ENCODE measurements at regions not wholly inside any gene's neighbourhood (a gene's known extent, or its start where the extent isn't known, plus 50 kb on each side); places are given as distances from the start of the nearest gene placed in this dataset.

DNA sequence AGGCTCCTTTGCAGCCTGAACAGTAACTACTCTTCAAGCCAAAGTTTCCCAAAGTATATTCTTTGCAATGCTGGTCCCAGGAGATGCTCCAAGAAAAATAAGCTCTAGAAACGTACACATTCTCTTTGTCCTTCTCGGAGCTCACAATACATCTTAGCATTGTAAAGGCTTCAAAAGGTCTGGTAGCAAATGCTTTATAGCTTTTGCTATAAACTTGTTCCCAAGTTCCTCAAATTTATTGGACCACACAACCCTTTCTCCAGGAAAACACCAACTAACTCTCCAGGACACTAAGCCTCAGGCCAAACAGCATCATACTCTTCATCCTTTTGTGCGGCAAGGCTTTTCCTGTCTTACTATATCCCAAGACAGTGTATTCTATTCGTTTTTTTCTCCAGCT is 455.6 kb upstream of the PROK2 start:
- Histone ChIP-seq H3K36me3 (ENCODE audit: control insufficient read depth, insufficient read depth, low read length) (no peaks in the 10 kb centered on the region), H3K27me3 (ENCODE audit: control insufficient read depth, insufficient read depth, low read length) (no peaks in the 10 kb centered on the region), H3K4me3 (ENCODE audit: low read depth, low read length) (no peak overlapping the region), H3K4me1 (ENCODE audit: control insufficient read depth, insufficient read depth, low read length) (no peaks in the 10 kb centered on the region), H3K9me3 (ENCODE audit: control insufficient read depth, insufficient read depth, low read length) (no peaks in the 10 kb centered on the region), H3K9ac (ENCODE audit: low read depth, low read length) (no peak overlapping the region)

DNA sequence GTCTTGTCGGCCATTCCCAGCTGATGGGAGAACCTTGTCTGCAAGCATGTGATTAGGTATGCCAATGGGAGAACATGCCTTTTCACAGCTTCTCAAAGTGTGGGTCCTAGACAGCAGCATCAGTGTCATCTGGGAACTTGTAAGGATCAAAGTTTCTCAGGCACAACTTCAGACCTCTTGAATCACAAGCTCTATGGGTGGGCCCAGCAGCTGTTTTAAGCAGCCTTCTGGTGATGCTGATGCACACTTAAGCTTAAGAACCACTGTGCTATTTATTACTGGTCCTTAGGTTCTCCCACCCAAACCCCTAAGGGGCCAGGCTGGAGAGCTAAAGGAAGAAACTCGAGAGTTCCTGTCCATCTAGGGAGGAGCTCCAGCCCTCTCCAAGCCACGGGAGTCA is 453.9 kb upstream of the PROK2 start:
- H3K4me3 ChIP-seq (ENCODE audit: low read depth, low read length): no peak overlapping the region
- H3K4me1 ChIP-seq (ENCODE audit: control insufficient read depth, insufficient read depth, low read length): no peaks in the 10 kb centered on the region
- H3K36me3 ChIP-seq (ENCODE audit: control insufficient read depth, insufficient read depth, low read length): no peaks in the 10 kb centered on the region
- no peak overlapping the region for H3K9ac ChIP-seq (ENCODE audit: low read depth, low read length)
- H3K27me3 ChIP-seq (ENCODE audit: control insufficient read depth, insufficient read depth, low read length): no peaks in the 10 kb centered on the region
- no peaks in the 10 kb centered on the region for H3K9me3 ChIP-seq (ENCODE audit: control insufficient read depth, insufficient read depth, low read length)

DNA sequence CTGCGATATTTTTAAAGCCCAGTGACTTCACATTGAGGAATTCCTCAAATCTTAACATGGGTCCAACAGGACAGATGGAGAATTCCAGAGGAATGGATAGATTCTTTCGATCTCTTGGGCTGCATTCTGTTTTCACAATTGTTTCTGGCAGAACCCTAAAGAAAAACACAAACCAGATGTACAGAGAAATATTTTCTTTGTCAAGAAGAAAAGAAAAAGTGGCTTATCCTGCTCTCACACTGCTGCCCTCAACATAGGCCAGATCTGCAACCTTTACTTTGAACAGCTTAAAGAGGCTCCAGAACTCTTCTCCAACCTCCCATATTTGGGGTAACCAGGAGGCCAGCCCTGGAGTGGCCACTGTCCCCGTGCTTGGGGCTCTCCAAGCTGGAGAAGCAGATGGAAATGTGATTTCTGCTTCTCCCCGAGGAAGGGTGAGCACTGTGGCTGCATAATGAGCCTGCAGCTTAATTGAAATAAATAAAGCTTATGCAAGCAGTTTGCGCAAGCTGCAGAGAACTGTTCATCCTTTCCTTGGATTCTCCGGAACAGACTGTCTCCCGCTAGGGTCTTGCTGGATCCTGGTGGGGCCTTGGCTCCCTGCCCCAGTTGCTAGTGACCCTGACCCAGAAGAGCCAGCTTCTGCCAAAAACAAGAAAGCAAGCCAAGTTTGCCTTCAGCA is 453.2 kb upstream of the PROK2 start:
- Histone ChIP-seq H3K4me3 (ENCODE audit: low read depth, low read length) (no peak overlapping the region), H3K27me3 (ENCODE audit: control insufficient read depth, insufficient read depth, low read length) (no peaks in the 10 kb centered on the region), H3K36me3 (ENCODE audit: control insufficient read depth, insufficient read depth, low read length) (no peaks in the 10 kb centered on the region), H3K9me3 (ENCODE audit: control insufficient read depth, insufficient read depth, low read length) (no peaks in the 10 kb centered on the region), H3K4me1 (ENCODE audit: control insufficient read depth, insufficient read depth, low read length) (no peaks in the 10 kb centered on the region), H3K9ac (ENCODE audit: low read depth, low read length) (no peak overlapping the region)

DNA sequence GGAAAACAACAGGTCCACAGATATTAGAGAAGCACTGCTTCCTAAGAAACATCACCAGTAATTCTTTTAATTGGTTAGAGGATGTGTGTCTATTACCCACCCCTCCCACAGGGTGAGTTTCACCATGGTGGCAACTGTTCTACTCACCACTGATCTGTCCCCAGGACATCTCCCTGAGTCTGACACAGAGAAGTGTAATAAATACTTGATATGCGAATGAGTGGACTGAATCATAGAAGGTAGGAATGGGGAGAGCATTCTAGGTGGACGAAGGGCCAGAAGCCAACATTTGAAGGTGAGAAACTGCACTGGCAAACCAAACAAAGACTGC is 452.7 kb upstream of the PROK2 start:
- Histone ChIP-seq H3K4me3 (ENCODE audit: low read depth, low read length) (no peak overlapping the region), H3K36me3 (ENCODE audit: control insufficient read depth, insufficient read depth, low read length) (no peaks in the 10 kb centered on the region), H3K9me3 (ENCODE audit: control insufficient read depth, insufficient read depth, low read length) (no peaks in the 10 kb centered on the region), H3K4me1 (ENCODE audit: control insufficient read depth, insufficient read depth, low read length) (no peaks in the 10 kb centered on the region), H3K9ac (ENCODE audit: low read depth, low read length) (no peak overlapping the region), H3K27me3 (ENCODE audit: control insufficient read depth, insufficient read depth, low read length) (no peaks in the 10 kb centered on the region)

DNA sequence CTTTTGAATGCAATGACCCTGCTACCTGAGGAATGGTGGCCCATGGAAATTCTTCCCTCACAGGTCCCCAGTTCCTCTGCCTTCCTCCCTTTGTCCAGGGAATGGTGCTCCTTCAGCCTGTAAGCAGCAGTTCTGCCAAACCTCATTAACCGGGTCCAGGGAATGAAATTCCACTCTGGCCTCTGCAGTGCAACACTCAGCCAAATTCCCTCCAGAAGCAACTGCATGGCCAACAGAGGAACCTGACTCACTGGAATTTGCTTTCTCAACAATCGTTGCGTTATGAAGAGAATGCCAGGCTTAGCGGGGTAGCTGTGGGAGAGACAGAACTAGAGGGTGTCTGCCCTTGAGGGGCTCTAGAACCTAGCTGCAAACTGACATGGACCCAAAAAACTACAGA is 449.4 kb upstream of the PROK2 start:
- Histone ChIP-seq H3K4me3 (ENCODE audit: low read depth, low read length) (no peak overlapping the region), H3K9ac (ENCODE audit: low read depth, low read length) (no peak overlapping the region), H3K9me3 (ENCODE audit: control insufficient read depth, insufficient read depth, low read length) (no peaks in the 10 kb centered on the region), H3K4me1 (ENCODE audit: control insufficient read depth, insufficient read depth, low read length) (no peaks in the 10 kb centered on the region), H3K27me3 (ENCODE audit: control insufficient read depth, insufficient read depth, low read length) (no peaks in the 10 kb centered on the region), H3K36me3 (ENCODE audit: control insufficient read depth, insufficient read depth, low read length) (no peaks in the 10 kb centered on the region)

DNA sequence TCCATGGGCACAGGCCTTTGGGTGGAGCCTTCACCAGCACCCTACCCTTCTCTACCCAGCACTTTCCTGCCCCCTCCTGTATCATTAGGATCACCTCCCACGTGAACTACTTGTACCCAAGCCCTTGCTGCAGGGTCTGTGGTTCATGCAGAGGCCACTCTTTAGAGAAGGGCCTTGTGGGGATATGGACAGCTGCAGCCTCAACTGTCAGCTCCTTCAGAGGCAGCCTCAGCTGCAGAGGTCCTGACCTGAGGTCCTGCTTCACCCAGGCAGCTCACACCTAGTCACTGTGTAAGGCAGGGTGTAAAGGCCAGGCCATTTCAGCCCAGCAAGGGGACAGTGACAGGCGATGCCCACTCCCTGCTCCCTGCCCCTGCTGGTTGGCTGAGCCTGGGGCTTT is 448.6 kb upstream of the PROK2 start:
- Histone ChIP-seq H3K9ac (ENCODE audit: low read depth, low read length) (no peak overlapping the region), H3K4me1 (ENCODE audit: control insufficient read depth, insufficient read depth, low read length) (no peaks in the 10 kb centered on the region), H3K9me3 (ENCODE audit: control insufficient read depth, insufficient read depth, low read length) (no peaks in the 10 kb centered on the region), H3K4me3 (ENCODE audit: low read depth, low read length) (no peak overlapping the region), H3K36me3 (ENCODE audit: control insufficient read depth, insufficient read depth, low read length) (no peaks in the 10 kb centered on the region), H3K27me3 (ENCODE audit: control insufficient read depth, insufficient read depth, low read length) (no peaks in the 10 kb centered on the region)

DNA sequence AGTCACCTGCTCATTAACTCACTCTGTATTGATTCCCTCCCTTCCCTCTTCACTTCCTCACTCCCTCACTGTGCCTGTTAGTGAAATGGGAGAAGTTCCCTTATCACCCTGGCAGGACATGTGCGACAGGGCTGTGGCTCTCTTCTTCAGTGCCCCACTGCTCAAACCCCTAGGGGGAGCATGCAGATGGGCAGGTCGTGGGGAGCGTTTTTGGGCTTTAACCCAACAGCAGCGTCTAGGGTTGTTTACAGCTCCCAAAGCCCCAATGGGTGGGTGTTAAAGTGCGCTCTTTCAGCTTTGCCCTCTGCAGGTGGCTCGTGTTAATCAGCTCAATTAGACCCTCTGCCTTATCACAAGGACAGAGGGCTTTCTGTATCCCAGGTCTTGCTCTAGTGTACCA is 447.8 kb upstream of the PROK2 start:
- no peaks in the 10 kb centered on the region for H3K36me3 ChIP-seq (ENCODE audit: control insufficient read depth, insufficient read depth, low read length)
- no peaks in the 10 kb centered on the region for H3K9me3 ChIP-seq (ENCODE audit: control insufficient read depth, insufficient read depth, low read length)
- no peak overlapping the region for H3K4me3 ChIP-seq (ENCODE audit: low read depth, low read length)
- no peaks in the 10 kb centered on the region for H3K27me3 ChIP-seq (ENCODE audit: control insufficient read depth, insufficient read depth, low read length)
- no peak overlapping the region for H3K9ac ChIP-seq (ENCODE audit: low read depth, low read length)
- H3K4me1 ChIP-seq (ENCODE audit: control insufficient read depth, insufficient read depth, low read length): no peaks in the 10 kb centered on the region

DNA sequence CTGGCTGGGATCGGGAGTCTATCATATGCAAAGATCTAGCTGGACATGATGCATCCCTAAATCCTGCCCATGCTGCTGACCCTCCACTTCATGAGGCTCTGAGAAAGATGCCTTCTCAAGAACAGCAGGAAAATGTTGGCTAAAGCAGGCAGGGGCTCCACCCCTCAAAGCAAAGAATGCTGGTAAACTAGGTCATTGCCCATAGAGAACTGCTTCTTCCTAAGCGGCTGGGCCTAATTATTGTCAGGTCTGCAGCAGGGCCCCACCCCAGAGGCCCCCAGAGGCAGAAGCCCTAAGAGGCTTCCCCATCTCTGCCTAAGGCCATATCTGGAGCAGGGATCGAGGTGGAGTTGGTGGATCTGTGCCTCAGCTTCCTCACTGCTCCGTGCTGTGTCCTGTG is 447.4 kb upstream of the PROK2 start:
- no peak overlapping the region for H3K4me3 ChIP-seq (ENCODE audit: low read depth, low read length)
- H3K4me1 ChIP-seq (ENCODE audit: control insufficient read depth, insufficient read depth, low read length): no peaks in the 10 kb centered on the region
- H3K36me3 ChIP-seq (ENCODE audit: control insufficient read depth, insufficient read depth, low read length): no peaks in the 10 kb centered on the region
- H3K27me3 ChIP-seq (ENCODE audit: control insufficient read depth, insufficient read depth, low read length): no peaks in the 10 kb centered on the region
- H3K9me3 ChIP-seq (ENCODE audit: control insufficient read depth, insufficient read depth, low read length): no peaks in the 10 kb centered on the region
- no peak overlapping the region for H3K9ac ChIP-seq (ENCODE audit: low read depth, low read length)

DNA sequence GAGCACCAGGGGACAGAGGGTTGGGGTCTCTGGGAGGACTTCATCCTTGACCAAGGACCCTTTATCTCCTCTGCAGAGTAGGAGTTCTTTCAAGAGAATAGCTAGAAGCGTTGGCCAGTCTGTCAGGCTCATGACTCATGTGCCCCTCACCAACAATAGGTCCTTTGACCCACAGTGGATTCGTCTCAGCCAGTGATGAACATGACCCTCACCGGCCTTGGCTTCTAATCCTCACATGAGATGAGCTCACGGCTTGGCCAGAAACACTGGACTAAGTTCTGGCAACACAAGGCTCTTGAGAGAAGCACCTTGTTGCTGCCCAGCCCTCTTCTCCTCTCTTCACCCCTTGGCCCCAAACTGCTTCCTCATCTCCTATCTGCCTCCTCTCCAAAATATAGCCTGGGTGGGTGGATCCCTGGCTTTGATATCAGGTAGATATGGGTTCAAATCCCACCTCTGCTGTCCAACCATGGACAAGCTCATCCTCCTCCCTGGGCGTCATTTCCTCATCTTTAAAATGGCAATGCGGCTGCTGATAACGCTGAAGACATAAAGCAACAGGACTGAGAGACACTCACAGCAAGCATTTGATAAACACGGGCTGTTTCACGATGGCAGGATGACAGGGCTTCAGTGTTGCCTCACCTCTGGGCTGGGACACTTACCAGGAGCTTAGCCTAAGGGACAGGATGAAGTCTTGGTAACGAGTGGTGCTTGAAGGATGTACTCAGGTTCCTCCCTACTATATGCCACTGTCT is 446.7 kb upstream of the PROK2 start:
- no peaks in the 10 kb centered on the region for H3K9me3 ChIP-seq (ENCODE audit: control insufficient read depth, insufficient read depth, low read length)
- H3K27me3 ChIP-seq (ENCODE audit: control insufficient read depth, insufficient read depth, low read length): no peaks in the 10 kb centered on the region
- H3K4me1 ChIP-seq (ENCODE audit: control insufficient read depth, insufficient read depth, low read length): no peaks in the 10 kb centered on the region
- H3K36me3 ChIP-seq (ENCODE audit: control insufficient read depth, insufficient read depth, low read length): no peaks in the 10 kb centered on the region
- no peak overlapping the region for H3K4me3 ChIP-seq (ENCODE audit: low read depth, low read length)
- no peak overlapping the region for H3K9ac ChIP-seq (ENCODE audit: low read depth, low read length)

DNA sequence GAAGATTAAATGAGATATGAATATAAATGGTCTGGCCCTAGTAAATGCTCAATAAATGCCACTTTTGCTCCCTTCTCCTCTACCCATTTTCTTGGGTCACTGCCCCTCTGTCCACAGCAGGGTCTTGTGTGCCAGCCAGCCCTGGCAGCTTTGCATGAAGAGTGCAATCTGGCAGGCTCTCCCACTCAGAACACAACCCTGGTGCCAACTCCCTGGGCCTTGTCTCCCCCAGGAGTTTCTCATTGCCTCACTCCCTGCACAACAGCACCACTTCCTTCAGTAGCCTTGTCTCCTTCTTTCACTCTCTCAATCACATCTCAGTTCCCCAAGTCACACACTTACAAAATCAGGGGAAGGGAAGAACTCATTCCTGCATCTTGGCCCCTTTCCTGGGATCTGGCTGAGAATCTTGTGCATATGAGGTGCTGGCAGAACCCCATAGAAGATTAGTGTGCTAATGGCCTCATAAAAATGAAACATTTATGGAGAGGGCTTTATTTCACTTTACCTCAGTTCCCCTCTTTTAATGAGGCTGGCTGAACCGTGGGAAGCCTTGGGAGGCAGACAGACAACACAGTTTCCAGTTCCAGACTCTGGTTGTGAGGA is 445.9 kb upstream of the PROK2 start:
- Histone ChIP-seq H3K9ac (ENCODE audit: low read depth, low read length) (no peak overlapping the region), H3K27me3 (ENCODE audit: control insufficient read depth, insufficient read depth, low read length) (no peaks in the 10 kb centered on the region), H3K36me3 (ENCODE audit: control insufficient read depth, insufficient read depth, low read length) (no peaks in the 10 kb centered on the region), H3K4me3 (ENCODE audit: low read depth, low read length) (no peak overlapping the region), H3K9me3 (ENCODE audit: control insufficient read depth, insufficient read depth, low read length) (no peaks in the 10 kb centered on the region), H3K4me1 (ENCODE audit: control insufficient read depth, insufficient read depth, low read length) (no peaks in the 10 kb centered on the region)

DNA sequence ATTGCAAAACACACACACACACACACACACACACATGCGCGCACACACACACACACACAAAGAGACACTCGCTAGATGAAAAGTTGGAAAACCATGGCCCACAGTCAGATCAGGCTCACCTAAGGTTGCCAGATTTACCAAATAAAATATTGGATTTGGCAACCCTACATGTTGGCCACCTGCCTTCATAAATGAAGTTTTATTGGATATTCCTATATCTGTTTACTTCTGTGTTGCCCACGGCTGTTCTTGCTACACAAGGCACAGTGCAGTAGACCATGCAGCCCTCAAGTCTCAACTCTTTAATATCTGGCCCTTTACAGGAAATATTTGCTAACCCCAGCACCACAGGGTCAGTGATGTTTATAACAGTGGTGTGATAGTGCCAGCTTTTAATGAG is 445.0 kb upstream of the PROK2 start:
- no peak overlapping the region for H3K4me3 ChIP-seq (ENCODE audit: low read depth, low read length)
- no peaks in the 10 kb centered on the region for H3K27me3 ChIP-seq (ENCODE audit: control insufficient read depth, insufficient read depth, low read length)
- H3K9ac ChIP-seq (ENCODE audit: low read depth, low read length): no peak overlapping the region
- no peaks in the 10 kb centered on the region for H3K9me3 ChIP-seq (ENCODE audit: control insufficient read depth, insufficient read depth, low read length)
- H3K4me1 ChIP-seq (ENCODE audit: control insufficient read depth, insufficient read depth, low read length): no peaks in the 10 kb centered on the region
- no peaks in the 10 kb centered on the region for H3K36me3 ChIP-seq (ENCODE audit: control insufficient read depth, insufficient read depth, low read length)

DNA sequence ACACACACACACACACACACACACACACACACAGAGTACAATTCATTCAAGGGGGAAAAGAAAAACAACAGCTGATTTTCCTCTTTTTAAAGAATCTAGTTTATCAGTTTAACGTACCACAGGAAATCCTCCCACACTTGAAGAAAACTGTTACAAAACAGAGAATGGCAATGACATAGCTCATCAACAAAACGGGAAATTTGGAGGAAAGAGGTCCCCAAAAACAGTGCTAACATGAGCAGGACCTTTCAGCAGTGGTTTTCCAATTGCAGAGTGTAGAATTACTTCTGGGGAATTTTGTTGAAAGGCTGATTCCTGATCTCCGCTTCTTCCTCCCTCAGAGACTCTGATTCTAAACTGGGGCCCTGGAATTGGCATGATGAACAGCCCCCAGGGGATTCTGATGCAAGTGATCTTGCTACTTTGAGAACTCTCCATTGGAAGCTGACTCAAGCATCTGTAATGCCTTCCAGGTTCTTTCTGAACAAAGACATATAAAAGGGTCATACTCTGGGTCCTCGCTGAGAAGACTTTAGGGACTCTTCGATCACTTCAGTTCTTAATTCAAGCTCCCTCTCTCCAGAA is 442.6 kb upstream of the PROK2 start:
- Histone ChIP-seq H3K4me1 (ENCODE audit: control insufficient read depth, insufficient read depth, low read length) (no peaks in the 10 kb centered on the region), H3K27me3 (ENCODE audit: control insufficient read depth, insufficient read depth, low read length) (no peaks in the 10 kb centered on the region), H3K9ac (ENCODE audit: low read depth, low read length) (no peak overlapping the region), H3K36me3 (ENCODE audit: control insufficient read depth, insufficient read depth, low read length) (no peaks in the 10 kb centered on the region), H3K4me3 (ENCODE audit: low read depth, low read length) (no peak overlapping the region), H3K9me3 (ENCODE audit: control insufficient read depth, insufficient read depth, low read length) (peaks cover 4% of the 10 kb centered on the region)
